WERI-Rb-1 (cell line): ENCODE measurements at regions not wholly inside any gene's neighbourhood (a gene's known extent, or its start where the extent isn't known, plus 50 kb on each side); places are given as distances from the start of the nearest gene placed in this dataset.

Experiments used
- DNase-seq: peaks from one replicate; pipeline ENCODE4 v3.0.0-alpha.2; 2020
- H3K27ac ChIP-seq: fragments of 250-450 bp; sonication (Bioruptor Pico); 2 replicates; pipeline ENCODE4 v1.5.1; 2020; ENCODE audit warnings: mild to moderate bottlenecking, moderate library complexity
- H3K27me3 ChIP-seq: fragments of 250-450 bp; sonication (Bioruptor Pico); 2 replicates; pipeline ENCODE4 v1.5.1; 2021; ENCODE audit warnings: mild to moderate bottlenecking, low read depth, moderate library complexity; ENCODE audit not compliant: insufficient read depth, severe bottlenecking
- H3K36me3 ChIP-seq: fragments of 250-450 bp; sonication (Bioruptor Pico); 2 replicates; pipeline ENCODE4 v1.5.1; 2020; ENCODE audit warnings: mild to moderate bottlenecking, moderate library complexity
- H3K4me3 ChIP-seq: 2 replicates; pipeline ENCODE4 v1.5.1; 2011; ENCODE audit warnings: low read depth, mild to moderate bottlenecking, control low read depth, low read length
- H3K9me3 ChIP-seq: fragments of 250-450 bp; sonication (Bioruptor Pico); 2 replicates; pipeline ENCODE4 v1.5.1; 2021; ENCODE audit warnings: mild to moderate bottlenecking, moderate library complexity; ENCODE audit not compliant: severe bottlenecking
- TF ChIP-seq, protein P1 (sequence below): IDR thresholded peaks from 2 replicates; pipeline ENCODE4 v1.5.1; 2011; ENCODE audit warnings: low read depth, mild to moderate bottlenecking, control low read depth, inconsistent platforms, low read length

GRCh38 chr1:87462894-87463293, 134.2 kb downstream of the LMO4 start:
- Histone ChIP-seq H3K36me3 (no peaks in the 10 kb centered on the region), H3K4me3 (no peak overlapping the region), H3K9me3 (no peaks in the 10 kb centered on the region), H3K27me3 (no peaks in the 10 kb centered on the region), H3K27ac (no peak overlapping the region)
- TF ChIP-seq, protein P1, sequence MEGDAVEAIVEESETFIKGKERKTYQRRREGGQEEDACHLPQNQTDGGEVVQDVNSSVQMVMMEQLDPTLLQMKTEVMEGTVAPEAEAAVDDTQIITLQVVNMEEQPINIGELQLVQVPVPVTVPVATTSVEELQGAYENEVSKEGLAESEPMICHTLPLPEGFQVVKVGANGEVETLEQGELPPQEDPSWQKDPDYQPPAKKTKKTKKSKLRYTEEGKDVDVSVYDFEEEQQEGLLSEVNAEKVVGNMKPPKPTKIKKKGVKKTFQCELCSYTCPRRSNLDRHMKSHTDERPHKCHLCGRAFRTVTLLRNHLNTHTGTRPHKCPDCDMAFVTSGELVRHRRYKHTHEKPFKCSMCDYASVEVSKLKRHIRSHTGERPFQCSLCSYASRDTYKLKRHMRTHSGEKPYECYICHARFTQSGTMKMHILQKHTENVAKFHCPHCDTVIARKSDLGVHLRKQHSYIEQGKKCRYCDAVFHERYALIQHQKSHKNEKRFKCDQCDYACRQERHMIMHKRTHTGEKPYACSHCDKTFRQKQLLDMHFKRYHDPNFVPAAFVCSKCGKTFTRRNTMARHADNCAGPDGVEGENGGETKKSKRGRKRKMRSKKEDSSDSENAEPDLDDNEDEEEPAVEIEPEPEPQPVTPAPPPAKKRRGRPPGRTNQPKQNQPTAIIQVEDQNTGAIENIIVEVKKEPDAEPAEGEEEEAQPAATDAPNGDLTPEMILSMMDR = no peak
- DNase-seq = no peak

GRCh38 chr1:87464022-87464490, 135.4 kb downstream of the LMO4 start:
- no peaks in the 10 kb centered on the region for H3K36me3 ChIP-seq
- no peak overlapping the region for H3K4me3 ChIP-seq
- TF ChIP-seq, protein P1 = no peak
- H3K27ac ChIP-seq = no peak overlapping the region
- H3K27me3 ChIP-seq = no peaks in the 10 kb centered on the region
- DNase-seq = no peak
- H3K9me3 ChIP-seq = no peaks in the 10 kb centered on the region

DNA sequence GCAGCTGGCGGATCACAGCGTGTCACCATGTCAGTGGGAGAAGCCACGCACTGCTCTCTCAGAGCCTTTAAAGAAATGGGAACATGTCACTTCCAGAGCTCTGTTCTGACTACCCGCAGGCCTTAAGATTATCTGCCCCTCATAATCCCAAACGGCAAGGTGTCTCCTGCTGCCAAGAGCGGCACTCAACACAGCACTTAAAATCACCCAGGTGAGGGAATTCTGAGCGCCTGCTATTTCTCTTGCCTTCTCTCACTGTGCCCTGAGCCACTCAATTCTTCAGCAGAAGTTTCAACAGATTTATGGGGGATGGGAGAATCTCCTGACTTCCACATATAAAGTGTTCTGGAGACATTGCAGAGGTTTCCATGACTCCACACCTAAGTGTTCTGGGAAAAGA, 137.9 kb downstream of the LMO4 start:
- no peak overlapping the region for H3K4me3 ChIP-seq
- H3K9me3 ChIP-seq = no peaks in the 10 kb centered on the region
- TF ChIP-seq, protein P1 = no peak
- no peaks in the 10 kb centered on the region for H3K27me3 ChIP-seq
- no peak overlapping the region for H3K27ac ChIP-seq
- DNase-seq = no peak
- no peaks in the 10 kb centered on the region for H3K36me3 ChIP-seq

DNA sequence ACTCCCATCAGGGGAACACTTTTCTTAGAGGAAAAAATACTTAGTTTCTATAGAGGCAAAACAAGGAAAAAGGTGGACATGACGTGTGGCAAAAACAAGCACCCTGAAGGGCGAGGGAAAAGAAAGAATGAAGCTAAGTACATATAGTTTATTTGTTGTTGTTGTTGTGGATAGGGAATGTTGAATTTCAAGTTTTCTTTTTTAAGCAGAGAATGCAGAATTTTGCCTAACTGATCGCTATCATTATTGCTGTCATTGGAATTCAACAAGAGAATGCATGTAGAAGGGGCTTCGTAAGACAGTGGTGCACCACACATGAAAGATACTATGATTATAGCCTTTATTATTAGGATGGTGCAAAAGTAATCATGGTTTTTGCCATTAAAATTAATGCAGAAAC, 144.0 kb downstream of the LMO4 start:
- no peak for DNase-seq
- Histone ChIP-seq H3K27me3 (no peaks in the 10 kb centered on the region), H3K27ac (no peak overlapping the region), H3K36me3 (no peaks in the 10 kb centered on the region), H3K9me3 (no peaks in the 10 kb centered on the region), H3K4me3 (no peak overlapping the region)
- TF ChIP-seq, protein P1 = no peak

- no peak for DNase-seq
- H3K27ac ChIP-seq = no peak overlapping the region
These were observed 144.6 kb downstream of the LMO4 start for GRCh38 chr1:87473203-87473661.

DNA sequence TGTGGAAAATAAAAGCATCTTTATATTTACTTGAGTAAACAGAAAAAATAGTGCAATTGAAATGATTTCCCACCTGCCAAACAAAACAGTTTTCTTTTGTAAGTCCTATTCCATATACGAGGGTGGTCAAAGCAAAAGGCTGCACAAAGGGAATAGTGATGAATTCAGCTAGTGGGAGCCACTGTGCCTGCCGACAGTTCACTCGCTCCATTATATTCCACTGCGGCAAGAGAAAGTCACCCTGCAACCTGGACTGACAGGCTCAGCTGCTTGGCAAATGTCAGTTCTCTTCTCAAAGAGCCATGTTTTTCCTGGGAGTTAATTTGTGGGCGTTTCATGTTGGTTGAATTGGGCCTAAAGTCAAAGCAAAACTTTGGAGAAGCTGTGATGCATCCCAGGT, 145.4 kb downstream of the LMO4 start:
- Histone ChIP-seq H3K4me3 (no peak overlapping the region), H3K9me3 (no peaks in the 10 kb centered on the region), H3K27me3 (no peaks in the 10 kb centered on the region), H3K36me3 (no peaks in the 10 kb centered on the region), H3K27ac (no peak overlapping the region)
- no peak for DNase-seq
- TF ChIP-seq, protein P1 = no peak

More at GRCh38 chr1:87473203-87473661, 144.6 kb downstream of the LMO4 start:
- H3K36me3 ChIP-seq = no peaks in the 10 kb centered on the region
- H3K4me3 ChIP-seq = no peak overlapping the region
- TF ChIP-seq, protein P1 = no peak
- H3K9me3 ChIP-seq = no peaks in the 10 kb centered on the region
- no peaks in the 10 kb centered on the region for H3K27me3 ChIP-seq
